Dendritic cell treated with granulocyte-macrophage colony-stimulating factor and Interleukin-4, amounts not matched to agents 40 ng/mL and 50 ng/mL, for 4 days (primary cell): ENCODE measurements at regions not wholly inside any gene's neighbourhood (a gene's known extent, or its start where the extent isn't known, plus 50 kb on each side); places are given as distances from the start of the nearest gene placed in this dataset.

Experiments used
- H3K27ac Mint-ChIP-seq: one replicate; pipeline ENCODE4 v1.8.0; 2022; ENCODE audit warnings: mild to moderate bottlenecking, mixed read lengths
- H3K27me3 Mint-ChIP-seq: one replicate; pipeline ENCODE4 v1.8.0; 2022; ENCODE audit warnings: mild to moderate bottlenecking, mixed read lengths
- H3K36me3 Mint-ChIP-seq: one replicate; pipeline ENCODE4 v1.8.0; 2022; ENCODE audit warnings: low read depth, mixed read lengths
- H3K4me1 Mint-ChIP-seq: one replicate; pipeline ENCODE4 v1.8.0; 2022; ENCODE audit warnings: low read depth, mixed read lengths
- H3K4me3 Mint-ChIP-seq: one replicate; pipeline ENCODE4 v1.8.0; 2022; ENCODE audit warnings: mild to moderate bottlenecking, moderate library complexity, mixed read lengths
- H3K9me3 Mint-ChIP-seq: one replicate; pipeline ENCODE4 v1.8.0; 2022; ENCODE audit warnings: mixed read lengths
- intact Hi-C: fragments of 100-400 bp; cut with micrococcal nuclease; formaldehyde crosslinking; loops from one replicate; pipeline ENCODE4 v1.15.0; 2022

DNA sequence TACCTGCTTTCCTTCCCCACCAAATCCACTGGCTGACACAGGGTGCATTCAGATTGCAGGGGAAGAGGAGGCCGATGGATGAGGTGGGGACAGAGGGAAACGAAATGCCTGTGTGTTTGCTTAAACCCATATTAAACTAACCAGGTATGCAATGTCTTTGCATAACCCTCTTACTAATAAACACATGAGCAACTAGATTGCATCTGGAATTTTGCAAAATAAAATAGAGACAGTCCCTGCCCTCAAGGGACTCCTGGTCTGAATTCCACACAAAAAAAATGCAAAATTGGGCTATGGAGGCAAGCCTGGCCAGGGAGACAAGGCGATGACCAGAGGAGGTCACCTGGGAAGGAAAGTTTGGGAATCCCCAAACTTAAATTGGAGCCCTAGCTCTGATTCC, 202.9 kb downstream of the ACTL7B start:
- no peak overlapping the region for H3K4me3 Mint-ChIP-seq
- H3K9me3 Mint-ChIP-seq: no peaks in the 10 kb centered on the region
- intact Hi-C loops: no loop called here
- no peak overlapping the region for H3K27ac Mint-ChIP-seq
- no peaks in the 10 kb centered on the region for H3K27me3 Mint-ChIP-seq
- H3K36me3 Mint-ChIP-seq: no peaks in the 10 kb centered on the region
- peaks cover 12% of the 10 kb centered on the region for H3K4me1 Mint-ChIP-seq

DNA sequence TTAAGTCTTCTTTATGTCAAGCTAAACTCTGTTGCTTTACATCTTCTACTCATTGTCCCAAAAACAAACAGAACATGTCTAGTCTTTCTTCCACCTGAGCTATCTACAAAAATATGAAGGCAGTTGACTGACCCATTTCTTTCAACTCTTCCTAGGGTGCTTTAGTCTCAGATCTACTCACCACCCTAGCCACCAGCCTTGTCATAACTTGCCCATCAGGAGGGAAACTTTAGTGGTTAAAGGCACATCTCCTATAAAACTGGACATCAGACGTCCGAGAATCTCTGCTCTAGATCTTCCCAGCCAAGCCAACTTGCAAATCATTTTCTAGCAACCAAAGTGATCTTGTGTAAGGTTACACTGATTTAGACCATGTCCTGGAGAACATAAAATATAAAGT, 205.0 kb downstream of the ACTL7B start:
- H3K4me1 Mint-ChIP-seq: peaks cover 6% of the 10 kb centered on the region
- no peak overlapping the region for H3K27ac Mint-ChIP-seq
- intact Hi-C loops: no loop called here
- H3K9me3 Mint-ChIP-seq: no peaks in the 10 kb centered on the region
- H3K27me3 Mint-ChIP-seq: no peaks in the 10 kb centered on the region
- no peaks in the 10 kb centered on the region for H3K36me3 Mint-ChIP-seq
- H3K4me3 Mint-ChIP-seq: no peak overlapping the region

DNA sequence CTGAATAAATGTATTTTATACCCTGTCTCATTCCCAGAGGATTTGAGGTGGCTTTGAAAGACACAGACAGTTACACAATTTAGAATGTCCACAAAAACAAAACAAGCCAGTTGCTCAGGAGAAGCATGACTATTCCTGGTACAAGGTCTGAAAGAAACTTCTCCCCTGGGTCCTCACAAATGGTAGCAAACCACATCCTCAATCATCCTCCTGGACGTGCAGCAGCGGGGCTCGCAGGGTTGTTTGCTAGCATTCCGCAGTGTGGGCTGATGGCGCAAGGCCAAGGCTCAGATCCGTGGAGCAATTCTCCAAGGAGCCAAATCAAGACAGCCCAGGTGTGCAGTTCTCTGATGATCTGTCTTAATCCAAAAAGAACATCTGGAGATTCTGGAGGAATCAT, 210.3 kb downstream of the ACTL7B start:
- H3K36me3 Mint-ChIP-seq: no peaks in the 10 kb centered on the region
- intact Hi-C loops: no loop called here
- H3K27me3 Mint-ChIP-seq: no peaks in the 10 kb centered on the region
- H3K27ac Mint-ChIP-seq: no peak overlapping the region
- H3K9me3 Mint-ChIP-seq: peaks cover 10% of the 10 kb centered on the region
- no peak overlapping the region for H3K4me3 Mint-ChIP-seq
- H3K4me1 Mint-ChIP-seq: peaks cover 31% of the 10 kb centered on the region

DNA sequence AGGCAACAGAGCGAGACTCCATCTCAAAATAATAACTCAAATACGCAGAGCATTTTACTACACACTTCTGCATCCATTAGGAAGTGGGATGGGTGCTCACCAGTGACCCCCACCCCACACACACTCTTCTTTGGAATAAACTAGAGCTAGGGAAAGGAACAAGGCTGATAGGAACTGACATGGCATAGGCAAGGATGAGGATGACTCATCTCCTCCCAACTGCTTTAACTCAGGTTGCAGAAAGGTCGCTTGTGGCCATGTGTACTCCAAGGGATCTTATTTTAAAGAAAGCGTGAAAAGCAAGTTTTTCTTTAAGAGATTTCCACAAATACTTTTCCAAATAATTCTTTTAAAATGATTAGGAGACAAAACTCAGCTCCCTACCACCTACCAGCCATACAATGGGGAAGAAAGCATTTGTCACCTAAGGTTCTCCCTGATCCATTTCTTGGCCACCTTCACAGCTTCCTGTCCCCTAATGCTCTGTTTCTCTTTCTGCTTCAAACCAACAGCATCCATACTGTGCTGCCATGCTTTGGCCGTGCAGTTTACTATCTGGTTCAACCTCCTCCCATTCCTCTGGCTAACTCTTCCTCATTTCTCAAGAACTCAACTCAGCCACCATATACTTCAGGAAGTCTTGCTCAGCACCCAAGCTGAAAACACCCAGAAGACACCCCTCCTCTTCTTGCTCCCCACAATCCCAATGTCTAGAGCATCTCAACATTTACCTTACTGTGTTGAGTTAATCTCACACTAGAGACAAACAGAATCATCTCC, 211.9 kb downstream of the ACTL7B start:
- no peak overlapping the region for H3K27ac Mint-ChIP-seq
- no peak overlapping the region for H3K4me3 Mint-ChIP-seq
- H3K4me1 Mint-ChIP-seq: peaks cover 47% of the 10 kb centered on the region
- peaks cover 10% of the 10 kb centered on the region for H3K9me3 Mint-ChIP-seq
- intact Hi-C loops: no loop called here
- no peaks in the 10 kb centered on the region for H3K36me3 Mint-ChIP-seq
- no peaks in the 10 kb centered on the region for H3K27me3 Mint-ChIP-seq

DNA sequence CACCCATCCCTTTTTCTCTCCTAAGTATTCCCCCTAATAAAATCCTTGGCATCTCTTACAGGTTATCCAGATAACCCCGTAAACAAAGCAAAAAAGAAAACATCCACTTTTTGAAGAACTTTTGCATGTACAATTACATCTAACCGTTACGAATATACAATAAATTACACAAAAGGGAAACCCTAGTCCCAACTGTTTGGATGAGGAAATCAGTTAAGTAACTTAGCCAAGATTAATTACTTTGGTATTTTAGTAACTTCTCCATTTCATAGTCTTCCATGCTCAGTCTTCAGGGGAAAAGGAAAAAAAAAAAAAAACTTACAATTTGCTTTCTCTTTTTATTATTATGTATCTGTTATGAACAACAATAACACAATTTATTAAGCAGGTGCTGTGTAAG, 212.9 kb downstream of the ACTL7B start:
- H3K9me3 Mint-ChIP-seq: peaks cover 10% of the 10 kb centered on the region
- H3K4me3 Mint-ChIP-seq: no peak overlapping the region
- no peaks in the 10 kb centered on the region for H3K27me3 Mint-ChIP-seq
- no peak overlapping the region for H3K27ac Mint-ChIP-seq
- H3K36me3 Mint-ChIP-seq: no peaks in the 10 kb centered on the region
- H3K4me1 Mint-ChIP-seq: peaks cover 47% of the 10 kb centered on the region
- intact Hi-C loops: no loop called here

DNA sequence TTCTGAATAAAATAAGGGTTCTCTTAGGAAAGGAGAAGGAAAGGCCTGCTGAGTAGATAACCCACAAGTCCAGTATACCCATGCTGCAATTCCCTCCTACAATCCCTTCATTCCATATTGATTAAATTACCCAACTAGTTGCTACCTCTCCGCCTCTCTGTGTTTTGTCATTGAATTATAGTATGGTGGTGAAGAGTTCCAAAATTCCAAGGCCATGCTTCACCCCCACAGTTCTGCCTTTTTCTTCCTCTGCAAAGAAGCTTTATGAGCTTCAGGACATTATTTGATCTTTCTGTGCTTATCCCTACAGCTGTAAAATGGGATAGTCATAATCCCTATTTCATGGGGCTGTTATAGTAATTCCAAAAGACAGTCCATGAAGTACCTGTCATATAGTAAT, 215.6 kb downstream of the ACTL7B start:
- Mint-ChIP-seq H3K9me3 (peaks cover 10% of the 10 kb centered on the region), H3K36me3 (no peaks in the 10 kb centered on the region), H3K4me1 (peaks cover 60% of the 10 kb centered on the region), H3K4me3 (no peak overlapping the region), H3K27ac (peak overlapping the region; percentile 54), H3K27me3 (no peaks in the 10 kb centered on the region)
- intact Hi-C loops: no loop called here

DNA sequence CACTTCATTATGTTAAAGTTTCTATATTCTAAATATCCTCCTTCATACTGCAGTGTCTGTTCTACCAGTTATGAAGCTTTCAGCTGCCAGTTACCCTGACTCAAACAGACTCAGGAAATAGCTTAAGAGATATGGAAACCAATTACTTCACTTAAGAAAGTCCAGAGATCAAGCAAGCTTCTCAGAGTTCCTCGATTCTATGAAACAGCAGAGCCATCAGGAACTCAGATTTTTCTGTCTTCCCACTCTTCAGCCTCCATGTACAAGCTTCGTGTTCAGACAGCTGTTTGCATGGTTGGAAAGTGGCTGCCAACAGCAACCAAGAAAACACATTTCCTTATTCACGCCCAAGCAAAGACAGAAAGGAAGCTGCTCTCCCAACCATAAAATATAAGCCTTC, 216.1 kb downstream of the ACTL7B start:
- H3K9me3 Mint-ChIP-seq: peaks cover 10% of the 10 kb centered on the region
- H3K27ac Mint-ChIP-seq: peak overlapping the region; percentile 54
- no peaks in the 10 kb centered on the region for H3K36me3 Mint-ChIP-seq
- no peak overlapping the region for H3K4me3 Mint-ChIP-seq
- H3K4me1 Mint-ChIP-seq: peaks cover 63% of the 10 kb centered on the region
- intact Hi-C loops: no loop called here
- H3K27me3 Mint-ChIP-seq: no peaks in the 10 kb centered on the region

DNA sequence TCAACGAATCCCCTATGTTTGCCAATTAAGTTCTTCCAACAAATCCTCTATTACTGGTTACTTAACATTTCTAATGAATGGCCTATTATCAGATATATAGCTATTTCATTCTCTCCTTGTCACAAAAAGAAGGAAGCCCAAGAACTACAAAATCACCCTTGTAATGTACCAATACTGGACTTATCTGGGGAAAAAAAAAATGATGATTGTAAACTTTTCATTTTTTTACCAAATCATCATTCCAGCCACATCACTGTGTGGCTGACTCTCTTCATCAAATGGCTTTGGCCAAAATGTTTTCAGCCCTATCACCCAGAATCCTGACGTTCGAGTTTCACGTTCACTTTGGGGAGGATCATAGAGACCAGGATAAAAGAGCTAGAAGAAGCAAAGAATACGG, 216.7 kb downstream of the ACTL7B start:
- Mint-ChIP-seq H3K27me3 (no peaks in the 10 kb centered on the region), H3K4me3 (no peak overlapping the region), H3K4me1 (peaks cover 63% of the 10 kb centered on the region), H3K9me3 (peaks cover 4% of the 10 kb centered on the region), H3K36me3 (no peaks in the 10 kb centered on the region), H3K27ac (peak overlapping the region; percentile 54)
- intact Hi-C loops: no loop called here

DNA sequence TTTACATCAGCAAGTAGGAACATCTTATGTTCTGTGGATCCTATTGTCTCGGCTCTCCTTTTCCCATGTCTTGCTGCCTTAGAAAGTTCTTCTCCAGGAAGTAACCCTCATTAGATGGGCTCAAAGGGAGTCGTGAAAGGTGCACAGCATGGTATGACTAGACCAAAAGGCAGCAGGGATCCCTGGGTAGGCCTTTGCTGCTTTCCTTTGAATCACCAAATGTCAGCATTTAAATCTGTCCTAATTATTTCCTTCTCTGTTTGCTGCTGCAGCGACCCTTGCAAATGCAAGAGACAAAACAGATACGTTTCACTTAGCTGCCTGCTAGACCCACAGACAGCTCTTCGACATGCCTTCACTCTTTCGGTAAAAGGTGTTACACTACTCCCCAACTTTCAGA, 218.4 kb downstream of the ACTL7B start:
- Mint-ChIP-seq H3K4me1 (peaks cover 53% of the 10 kb centered on the region), H3K9me3 (no peaks in the 10 kb centered on the region), H3K27me3 (no peaks in the 10 kb centered on the region), H3K4me3 (no peak overlapping the region), H3K27ac (no peak overlapping the region), H3K36me3 (no peaks in the 10 kb centered on the region)
- intact Hi-C loops: no loop called here

DNA sequence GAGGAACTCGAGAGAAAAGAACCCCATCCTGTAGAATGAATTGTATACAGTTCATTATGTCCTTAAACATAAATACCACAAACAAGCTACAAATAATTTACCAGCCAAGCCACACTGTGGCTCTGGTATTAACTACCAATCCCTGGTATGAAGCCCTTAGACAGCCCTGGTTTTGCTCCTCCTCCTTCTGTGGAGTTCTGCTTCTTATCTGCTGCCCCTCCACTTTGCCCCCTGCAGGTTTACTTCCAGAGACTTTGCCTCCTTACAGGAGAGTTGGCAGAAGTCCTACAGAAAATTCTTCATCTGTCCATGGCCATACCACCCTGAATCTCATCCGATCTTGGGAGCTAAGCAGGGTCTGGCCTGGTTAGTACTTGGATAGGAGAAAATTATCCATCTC, 219.8 kb downstream of the ACTL7B start:
- H3K4me3 Mint-ChIP-seq: no peak overlapping the region
- no peaks in the 10 kb centered on the region for H3K9me3 Mint-ChIP-seq
- H3K4me1 Mint-ChIP-seq: peaks cover 61% of the 10 kb centered on the region
- intact Hi-C loops: no loop called here
- no peak overlapping the region for H3K27ac Mint-ChIP-seq
- no peaks in the 10 kb centered on the region for H3K27me3 Mint-ChIP-seq
- H3K36me3 Mint-ChIP-seq: no peaks in the 10 kb centered on the region

DNA sequence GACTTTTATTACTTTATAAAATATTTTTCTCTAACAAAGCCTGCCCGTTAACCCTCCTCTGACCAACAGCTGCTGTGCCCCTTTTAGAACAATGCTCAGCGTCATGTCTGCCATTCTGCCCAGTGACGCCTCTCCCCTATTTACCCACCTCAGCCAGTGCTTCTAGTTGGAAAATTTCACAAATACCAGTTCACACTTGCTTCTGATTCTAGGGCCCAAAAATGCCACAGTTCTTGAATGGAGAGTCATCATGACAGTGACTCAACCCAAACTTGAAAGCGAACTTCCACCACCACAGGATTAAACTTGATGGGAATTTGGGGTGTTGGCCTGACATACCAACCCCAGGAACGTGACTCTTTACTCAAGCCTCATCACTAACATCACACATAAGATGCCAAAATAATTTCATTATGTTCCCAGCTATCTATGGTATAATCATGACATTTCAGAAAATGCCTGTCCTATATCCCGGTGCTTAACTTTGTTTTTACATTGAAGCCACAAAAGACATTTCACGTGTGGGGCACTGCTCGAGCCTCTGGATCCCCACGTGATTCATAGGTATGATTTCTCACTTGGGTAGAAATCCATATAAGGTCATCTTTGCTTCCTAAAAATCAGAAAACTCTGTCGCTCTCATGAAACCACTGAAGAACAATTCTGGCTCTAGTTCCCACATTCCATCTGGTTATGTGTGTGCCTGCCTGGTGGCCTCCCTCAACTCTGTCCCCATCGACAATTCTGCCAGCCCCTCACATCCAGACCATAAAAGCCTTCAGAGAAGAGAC, 220.9 kb downstream of the ACTL7B start:
- peaks cover 55% of the 10 kb centered on the region for H3K4me1 Mint-ChIP-seq
- H3K9me3 Mint-ChIP-seq: no peaks in the 10 kb centered on the region
- intact Hi-C loops: no loop called here
- no peaks in the 10 kb centered on the region for H3K27me3 Mint-ChIP-seq
- no peaks in the 10 kb centered on the region for H3K36me3 Mint-ChIP-seq
- no peak overlapping the region for H3K27ac Mint-ChIP-seq
- no peak overlapping the region for H3K4me3 Mint-ChIP-seq

DNA sequence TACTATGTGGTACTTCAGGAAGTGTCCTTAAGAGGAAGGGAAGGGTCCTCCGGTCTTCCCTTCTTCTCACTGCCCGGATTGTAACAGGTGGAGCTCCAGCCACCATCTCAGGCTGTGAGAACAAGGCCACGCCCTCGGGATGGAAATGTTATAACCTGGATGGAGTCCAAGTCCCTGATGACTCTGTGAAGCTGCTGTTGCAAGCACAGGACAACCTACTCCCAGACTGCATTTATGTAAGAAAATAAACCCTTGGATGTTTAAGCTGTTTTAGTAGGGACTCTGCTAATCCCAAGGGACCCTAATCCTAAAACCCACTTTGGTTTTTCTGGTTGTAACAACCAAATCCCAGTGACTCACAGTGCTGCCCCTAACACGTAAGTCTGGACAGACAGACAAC, 221.6 kb downstream of the ACTL7B start:
- Mint-ChIP-seq H3K36me3 (no peaks in the 10 kb centered on the region), H3K4me1 (peaks cover 48% of the 10 kb centered on the region), H3K4me3 (no peak overlapping the region), H3K27me3 (no peaks in the 10 kb centered on the region), H3K9me3 (no peaks in the 10 kb centered on the region), H3K27ac (no peak overlapping the region)
- intact Hi-C loops: no loop called here

DNA sequence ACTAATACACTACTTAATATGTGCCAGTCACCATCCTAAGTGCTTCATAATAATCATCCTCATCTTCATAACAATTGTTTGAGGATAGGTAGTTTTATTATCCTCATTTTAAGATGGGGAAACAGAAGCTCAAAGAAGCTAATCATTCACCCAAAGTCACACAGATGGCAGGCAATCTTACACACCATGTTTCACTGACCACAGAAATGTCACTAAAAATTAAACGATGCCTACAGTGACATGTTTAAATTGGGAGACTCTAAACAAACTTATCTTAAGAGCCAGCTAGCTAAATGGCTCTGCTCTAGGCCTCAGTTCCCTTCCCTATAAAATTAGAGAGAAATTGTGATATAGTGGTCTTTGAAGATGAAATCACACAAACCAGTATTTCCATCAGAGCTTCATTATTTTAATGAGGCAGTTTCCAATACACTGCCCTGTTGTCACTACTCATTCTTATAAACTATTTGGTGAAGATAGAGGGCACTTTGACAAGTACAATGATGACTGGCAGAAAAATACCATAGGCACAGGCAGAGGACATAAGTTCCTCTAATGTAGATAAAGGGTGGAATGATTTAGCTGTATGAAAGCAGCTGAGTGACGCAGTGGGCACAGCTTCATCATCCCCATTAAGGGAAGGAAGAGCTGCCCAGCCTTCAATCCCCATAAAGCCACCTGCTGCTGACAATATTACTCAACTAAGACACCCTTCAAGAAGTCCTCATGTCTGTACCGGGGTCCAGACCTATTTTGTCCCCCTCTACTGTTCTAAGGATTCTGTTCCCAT, 224.1 kb downstream of the ACTL7B start:
- Mint-ChIP-seq H3K36me3 (peaks cover 10% of the 10 kb centered on the region), H3K27me3 (no peaks in the 10 kb centered on the region), H3K9me3 (peaks cover 17% of the 10 kb centered on the region), H3K27ac (no peak overlapping the region), H3K4me3 (no peak overlapping the region), H3K4me1 (peaks cover 52% of the 10 kb centered on the region)
- intact Hi-C loops: no loop called here

DNA sequence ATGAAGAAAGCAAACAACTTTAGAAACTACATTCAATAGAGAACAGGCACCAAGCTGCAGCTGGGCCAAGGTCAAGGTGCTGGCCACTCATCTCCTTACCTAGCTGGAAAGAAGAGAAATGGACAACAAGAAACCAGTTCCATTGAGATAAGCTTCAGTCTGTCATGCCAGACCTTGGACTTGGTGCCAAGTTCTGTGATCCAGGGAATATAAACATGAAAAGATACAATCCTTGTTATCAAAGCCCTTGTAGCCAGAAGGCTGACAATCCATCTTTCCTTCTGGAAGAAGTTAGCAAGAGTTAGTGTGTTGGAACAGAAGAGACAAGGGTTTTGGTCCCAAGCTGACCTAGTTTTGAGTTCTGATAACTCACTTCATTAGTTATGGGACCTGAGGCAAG, 227.5 kb downstream of the ACTL7B start:
- peaks cover 46% of the 10 kb centered on the region for H3K4me1 Mint-ChIP-seq
- peaks cover 10% of the 10 kb centered on the region for H3K36me3 Mint-ChIP-seq
- intact Hi-C loops: no loop called here
- peak overlapping the region; percentile 22 for H3K27ac Mint-ChIP-seq
- H3K9me3 Mint-ChIP-seq: peaks cover 18% of the 10 kb centered on the region
- H3K27me3 Mint-ChIP-seq: no peaks in the 10 kb centered on the region
- H3K4me3 Mint-ChIP-seq: no peak overlapping the region
